Karpas-422 (cell line): ENCODE measurements at regions not wholly inside any gene's neighbourhood (a gene's known extent, or its start where the extent isn't known, plus 50 kb on each side); places are given as distances from the start of the nearest gene placed in this dataset.

Source experiments
- DNase-seq: peaks from one replicate; pipeline ENCODE4 v3.0.0-alpha.2; 2015
- H2AFZ ChIP-seq: fragments of 200-600 bp; sonication (generic); 2 replicates; pipeline ENCODE4 v1.6.1; 2014; ENCODE audit warnings: antibody characterized with exemption, low read length, mixed read lengths
- H3K27ac ChIP-seq: fragments of 200-600 bp; sonication (generic); 2 replicates; pipeline ENCODE4 v1.5.1; 2014; ENCODE audit warnings: mild to moderate bottlenecking, low read length, moderate library complexity
- H3K27me3 ChIP-seq: fragments of 200-600 bp; sonication (generic); 2 replicates; pipeline ENCODE4 v1.6.1; 2014; ENCODE audit warnings: low read length, mixed read lengths
- H3K36me3 ChIP-seq: fragments of 200-600 bp; sonication (generic); 2 replicates; pipeline ENCODE4 v1.6.1; 2014; ENCODE audit warnings: low read length, mixed read lengths; ENCODE audit not compliant: insufficient read depth
- H3K4me1 ChIP-seq: fragments of 200-600 bp; sonication (generic); 2 replicates; pipeline ENCODE4 v1.6.1; 2014; ENCODE audit warnings: mild to moderate bottlenecking, low read length, mixed read lengths
- H3K4me2 ChIP-seq: fragments of 200-600 bp; sonication (generic); 2 replicates; pipeline ENCODE4 v1.6.1; 2014; ENCODE audit warnings: low read length, low read depth, mild to moderate bottlenecking; ENCODE audit not compliant: poor library complexity, severe bottlenecking
- H3K4me3 ChIP-seq: fragments of 200-600 bp; sonication (generic); 2 replicates; pipeline ENCODE4 v1.5.1; 2014; ENCODE audit warnings: mild to moderate bottlenecking, antibody characterized with exemption, low read length, mixed read lengths
- H3K79me2 ChIP-seq: fragments of 200-600 bp; sonication (generic); 2 replicates; pipeline ENCODE4 v1.6.1; 2014; ENCODE audit warnings: mild to moderate bottlenecking, low read length, mixed read lengths
- H3K9ac ChIP-seq: fragments of 200-600 bp; sonication (generic); 2 replicates; pipeline ENCODE4 v1.6.0; 2014; ENCODE audit warnings: low read length
- H3K9me2 ChIP-seq: fragments of 200-600 bp; sonication (generic), shearing (Covaris generic); replicated peaks from 2 replicates; pipeline ENCODE4 v1.6.0; 2014; ENCODE audit warnings: mild to moderate bottlenecking, low read length, moderate library complexity; ENCODE audit not compliant: insufficient read depth
- H3K9me3 ChIP-seq: fragments of 300-700, 200-600 bp; sonication (generic); 2 replicates; pipeline ENCODE4 v1.6.1; 2014; ENCODE audit warnings: low read length, mixed read lengths
- H4K20me1 ChIP-seq: fragments of 200-600 bp; sonication (generic); 2 replicates; pipeline ENCODE4 v1.6.1; 2014; ENCODE audit warnings: mild to moderate bottlenecking, antibody characterized with exemption, low read length, low read depth; ENCODE audit not compliant: insufficient read depth

DNA sequence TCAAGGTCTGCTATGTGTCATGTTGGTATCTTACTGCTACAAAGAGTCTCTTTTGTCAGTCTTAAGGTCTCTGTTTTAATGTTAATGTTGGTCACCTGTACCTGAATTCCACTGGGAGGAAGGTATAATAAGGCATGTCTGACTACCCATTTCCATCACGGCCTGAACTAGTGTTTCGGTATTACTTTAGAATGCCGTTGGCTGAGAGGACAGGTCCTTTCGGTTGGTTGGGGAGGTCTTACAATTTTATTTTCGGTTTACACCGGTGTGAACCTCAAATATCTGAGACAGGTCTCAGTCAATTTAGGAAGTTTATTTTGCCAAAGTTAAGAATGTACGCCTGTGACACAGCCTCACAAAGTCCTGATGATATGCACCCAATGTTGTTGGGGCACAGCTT lies 154.9 kb upstream of the ABCA1 start:
- Histone ChIP-seq H3K4me2 (no peak overlapping the region), H2AFZ (no peak overlapping the region), H3K9me2 (no peaks in the 10 kb centered on the region), H3K9me3 (no peaks in the 10 kb centered on the region), H3K27me3 (no peaks in the 10 kb centered on the region), H3K4me1 (no peaks in the 10 kb centered on the region), H3K79me2 (no peaks in the 10 kb centered on the region), H3K9ac (no peak overlapping the region), H3K27ac (no peak overlapping the region), H3K36me3 (no peaks in the 10 kb centered on the region), H3K4me3 (no peak overlapping the region), H4K20me1 (no peaks in the 10 kb centered on the region)
- DNase-seq: no peak

DNA sequence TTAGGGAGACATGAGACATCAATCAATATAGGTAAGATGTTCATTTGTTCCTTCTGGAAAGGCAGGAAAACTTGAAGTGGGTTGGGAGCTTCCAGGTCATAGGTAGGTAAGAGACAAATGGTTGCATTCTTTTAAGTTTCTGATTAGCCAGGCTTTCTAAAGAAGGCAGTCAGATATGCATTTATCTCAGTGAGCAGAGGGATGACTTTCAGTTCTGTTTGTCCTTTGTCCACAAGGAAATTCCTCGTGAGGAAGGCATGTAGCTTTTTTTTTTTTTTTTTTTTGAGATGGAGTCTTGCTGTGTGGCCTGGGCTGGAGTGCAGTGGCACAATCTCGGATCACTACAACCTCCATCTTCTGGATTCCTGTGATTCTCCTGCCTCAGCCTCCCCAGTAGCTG lies 155.3 kb upstream of the ABCA1 start:
- Histone ChIP-seq H3K9ac (no peak overlapping the region), H4K20me1 (no peaks in the 10 kb centered on the region), H3K4me2 (no peak overlapping the region), H3K27me3 (no peaks in the 10 kb centered on the region), H3K27ac (no peak overlapping the region), H3K9me2 (no peaks in the 10 kb centered on the region), H3K4me1 (no peaks in the 10 kb centered on the region), H3K79me2 (no peaks in the 10 kb centered on the region), H3K4me3 (no peak overlapping the region), H3K9me3 (no peaks in the 10 kb centered on the region), H3K36me3 (no peaks in the 10 kb centered on the region), H2AFZ (no peak overlapping the region)
- DNase-seq: no peak

DNA sequence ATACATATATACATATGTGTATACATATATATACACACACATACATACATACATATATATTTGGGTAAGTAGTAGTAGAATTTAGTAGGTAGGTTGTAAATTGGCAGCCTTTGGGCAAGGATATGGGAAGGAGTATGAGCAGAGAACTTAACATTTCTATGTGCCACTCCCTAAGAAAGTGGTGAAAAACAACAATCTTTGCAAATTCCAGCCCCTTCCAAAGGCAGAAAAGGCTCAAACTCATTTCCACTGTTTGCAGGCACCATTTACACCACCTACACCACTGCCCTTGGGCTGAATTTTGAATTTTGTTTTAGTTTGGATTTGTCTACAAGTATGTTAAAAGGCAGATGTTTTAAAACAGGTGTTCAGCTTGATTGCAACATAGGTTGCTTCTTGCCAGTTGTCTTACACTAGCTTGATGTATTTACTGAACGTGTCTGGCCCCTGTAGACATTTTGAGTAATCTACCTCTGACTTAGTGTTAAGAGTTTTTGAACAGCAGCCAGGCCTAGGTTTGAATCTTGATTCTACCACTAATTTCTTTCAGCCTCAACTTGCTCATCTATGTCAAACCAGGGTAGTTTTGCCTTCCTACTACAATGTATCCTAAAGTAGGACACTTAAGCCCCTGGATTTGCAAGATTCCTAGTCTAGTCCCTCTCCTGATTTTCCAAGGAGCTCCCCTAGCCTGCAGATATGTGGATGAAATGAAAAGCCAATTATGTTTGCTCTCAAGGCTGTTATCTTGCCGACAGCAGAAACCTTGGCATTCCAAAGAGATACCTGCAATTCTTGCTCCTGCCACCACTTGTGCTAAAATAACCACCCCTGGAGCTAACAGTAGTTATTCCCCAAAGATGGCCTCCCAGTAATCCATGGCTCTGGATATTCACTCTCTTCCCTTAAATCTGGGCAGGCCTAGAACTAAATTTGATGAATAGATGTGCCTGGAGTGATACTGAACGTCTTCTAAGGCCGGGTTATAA lies 156.2 kb upstream of the SLC44A1 start:
- no peaks in the 10 kb centered on the region for H3K4me1 ChIP-seq
- no peak overlapping the region for H2AFZ ChIP-seq
- no peaks in the 10 kb centered on the region for H4K20me1 ChIP-seq
- no peaks in the 10 kb centered on the region for H3K27me3 ChIP-seq
- H3K79me2 ChIP-seq: no peaks in the 10 kb centered on the region
- H3K4me2 ChIP-seq: no peak overlapping the region
- H3K9me2 ChIP-seq: no peaks in the 10 kb centered on the region
- H3K27ac ChIP-seq: no peak overlapping the region
- no peak for DNase-seq
- no peaks in the 10 kb centered on the region for H3K36me3 ChIP-seq
- H3K9me3 ChIP-seq: no peaks in the 10 kb centered on the region
- no peak overlapping the region for H3K9ac ChIP-seq
- H3K4me3 ChIP-seq: no peak overlapping the region

DNA sequence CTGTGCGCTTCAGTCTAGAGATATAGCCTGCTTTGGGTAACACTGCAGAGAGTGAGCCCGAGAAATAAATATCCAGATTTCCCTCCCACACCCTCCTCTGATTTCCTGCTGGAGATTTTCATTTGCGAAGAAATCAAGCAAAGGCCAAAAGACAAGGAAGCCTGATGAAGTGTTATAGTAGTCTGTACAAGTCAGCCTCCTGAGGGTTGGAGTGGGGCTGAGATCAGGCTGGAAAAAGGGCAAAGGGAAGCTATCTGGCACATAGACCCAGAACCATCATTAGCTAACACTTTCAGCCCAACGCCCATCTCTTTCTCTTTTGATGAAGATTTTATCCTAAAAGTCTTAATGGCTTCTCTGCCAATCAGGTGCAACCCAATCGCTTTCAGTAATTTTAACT lies 154.6 kb upstream of the SLC44A1 start:
- Histone ChIP-seq H3K9ac (no peak overlapping the region), H4K20me1 (no peaks in the 10 kb centered on the region), H3K4me3 (no peak overlapping the region), H3K27me3 (no peaks in the 10 kb centered on the region), H3K4me1 (no peaks in the 10 kb centered on the region), H3K27ac (no peak overlapping the region), H3K9me3 (no peaks in the 10 kb centered on the region), H2AFZ (no peak overlapping the region), H3K79me2 (no peaks in the 10 kb centered on the region), H3K9me2 (no peaks in the 10 kb centered on the region), H3K4me2 (no peak overlapping the region), H3K36me3 (no peaks in the 10 kb centered on the region)
- DNase-seq: no peak

DNA sequence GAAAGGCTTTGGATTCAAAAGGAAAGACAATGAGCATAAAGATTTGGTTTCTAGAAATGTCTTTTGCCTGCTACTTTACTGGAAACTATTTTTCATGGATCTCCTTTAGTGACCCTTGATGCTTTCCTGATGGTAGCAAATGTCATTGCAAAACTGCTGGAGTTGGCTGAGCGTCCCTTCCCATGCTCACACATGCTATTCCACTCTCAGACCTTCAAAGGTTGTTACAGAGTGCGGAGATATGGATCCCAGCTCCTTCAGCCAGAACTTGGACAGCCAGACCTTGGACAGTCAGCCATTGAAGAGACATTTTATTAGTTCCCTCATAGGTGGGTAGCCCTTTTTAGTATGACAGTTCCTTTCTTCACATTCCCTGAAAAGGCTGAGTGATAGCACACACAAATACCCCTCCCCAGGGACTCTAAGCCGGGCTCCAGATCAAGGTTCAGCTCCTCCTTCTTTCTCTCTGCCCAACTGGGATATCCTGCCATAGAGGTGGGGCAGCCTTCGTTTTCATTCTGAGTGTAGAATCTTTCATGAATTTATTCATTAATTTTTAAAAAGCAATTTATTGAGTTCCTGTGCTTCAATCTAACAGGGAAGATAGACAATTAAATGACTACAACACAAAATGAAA lies 153.3 kb upstream of the SLC44A1 start:
- Histone ChIP-seq H3K9ac (no peak overlapping the region), H4K20me1 (no peaks in the 10 kb centered on the region), H3K4me3 (no peak overlapping the region), H3K27ac (no peak overlapping the region), H3K9me3 (no peaks in the 10 kb centered on the region), H3K36me3 (no peaks in the 10 kb centered on the region), H3K4me1 (no peaks in the 10 kb centered on the region), H2AFZ (no peak overlapping the region), H3K27me3 (no peaks in the 10 kb centered on the region), H3K4me2 (no peak overlapping the region), H3K79me2 (no peaks in the 10 kb centered on the region), H3K9me2 (no peaks in the 10 kb centered on the region)
- DNase-seq: no peak

DNA sequence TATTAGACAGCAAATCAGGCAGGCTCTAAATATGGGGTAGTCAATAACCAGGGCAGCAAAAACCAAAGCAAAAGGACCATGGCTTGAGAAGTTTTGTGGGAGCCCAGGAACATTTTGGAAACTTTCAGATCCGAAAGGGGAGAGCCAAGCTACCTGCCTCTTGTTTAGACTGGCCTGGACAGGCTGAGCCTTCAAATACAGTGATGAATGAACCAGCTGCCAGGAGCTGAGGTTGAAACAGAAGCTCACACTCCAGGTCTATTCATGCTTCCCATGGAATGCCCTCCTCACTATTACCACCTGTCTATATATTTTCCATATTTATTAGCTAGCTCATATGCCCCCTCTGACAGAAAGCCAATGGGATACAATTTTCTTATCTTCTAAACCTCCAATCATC lies 150.8 kb upstream of the SLC44A1 start:
- H3K27ac ChIP-seq: no peak overlapping the region
- no peaks in the 10 kb centered on the region for H3K79me2 ChIP-seq
- H3K9me3 ChIP-seq: no peaks in the 10 kb centered on the region
- H3K4me1 ChIP-seq: no peaks in the 10 kb centered on the region
- H3K9ac ChIP-seq: no peak overlapping the region
- no peaks in the 10 kb centered on the region for H3K9me2 ChIP-seq
- H3K4me2 ChIP-seq: no peak overlapping the region
- DNase-seq: no peak
- H3K27me3 ChIP-seq: no peaks in the 10 kb centered on the region
- no peak overlapping the region for H2AFZ ChIP-seq
- H4K20me1 ChIP-seq: no peaks in the 10 kb centered on the region
- no peaks in the 10 kb centered on the region for H3K36me3 ChIP-seq
- H3K4me3 ChIP-seq: no peak overlapping the region

DNA sequence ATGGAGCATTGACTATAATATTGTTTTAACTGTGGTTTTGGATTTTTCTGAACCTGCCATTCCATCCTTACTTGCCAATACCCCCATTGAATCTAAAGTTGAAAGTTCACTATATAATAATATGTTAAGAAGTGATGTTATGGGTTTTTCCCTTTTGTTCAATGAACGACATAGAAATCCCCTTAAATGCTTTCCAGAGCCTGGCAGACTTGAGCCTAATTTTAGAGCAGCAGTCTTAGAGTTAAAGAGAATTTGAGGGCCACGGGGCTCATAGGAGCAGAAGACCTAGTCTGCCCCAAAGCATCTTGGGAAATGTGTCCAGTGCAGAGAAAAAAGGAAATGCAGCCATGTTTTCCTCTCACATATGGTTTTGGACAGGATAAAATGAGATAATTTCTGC lies 146.1 kb upstream of the SLC44A1 start:
- no peaks in the 10 kb centered on the region for H3K79me2 ChIP-seq
- H2AFZ ChIP-seq: no peak overlapping the region
- H3K27ac ChIP-seq: no peak overlapping the region

DNA sequence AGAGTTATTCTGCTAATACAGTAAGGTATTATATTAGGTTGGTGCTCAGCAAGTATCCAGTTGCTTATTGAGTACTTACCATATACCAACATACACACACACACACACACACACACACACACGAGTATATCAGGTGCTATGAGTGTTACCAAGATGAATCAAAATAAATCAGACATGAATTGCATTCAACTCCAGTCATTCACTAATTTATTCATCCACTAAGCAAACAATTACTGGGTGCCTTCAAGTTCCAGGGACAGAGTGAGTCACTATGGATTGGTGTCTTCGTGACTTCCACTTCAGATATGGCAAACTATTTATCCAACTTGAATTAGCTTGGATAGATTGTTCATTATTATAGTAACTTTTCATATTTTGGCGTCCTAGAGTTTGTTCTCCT lies 140.7 kb upstream of the SLC44A1 start:
- H3K4me2 ChIP-seq: no peak overlapping the region
- no peak overlapping the region for H3K9ac ChIP-seq
- no peak overlapping the region for H3K27ac ChIP-seq
- no peaks in the 10 kb centered on the region for H3K9me3 ChIP-seq
- H3K79me2 ChIP-seq: no peaks in the 10 kb centered on the region
- H2AFZ ChIP-seq: no peak overlapping the region
- H3K9me2 ChIP-seq: no peaks in the 10 kb centered on the region
- no peaks in the 10 kb centered on the region for H3K36me3 ChIP-seq
- H3K4me1 ChIP-seq: no peaks in the 10 kb centered on the region
- DNase-seq: no peak
- H3K4me3 ChIP-seq: no peak overlapping the region
- H3K27me3 ChIP-seq: no peaks in the 10 kb centered on the region
- no peaks in the 10 kb centered on the region for H4K20me1 ChIP-seq

More for the DNA sequence above, 146.1 kb upstream of the SLC44A1 start:
- no peak for DNase-seq
- no peak overlapping the region for H3K4me3 ChIP-seq
- no peaks in the 10 kb centered on the region for H3K4me1 ChIP-seq
- no peaks in the 10 kb centered on the region for H4K20me1 ChIP-seq
- H3K36me3 ChIP-seq: no peaks in the 10 kb centered on the region
- H3K9me2 ChIP-seq: no peaks in the 10 kb centered on the region
- no peak overlapping the region for H3K9ac ChIP-seq
- no peaks in the 10 kb centered on the region for H3K9me3 ChIP-seq
- H3K4me2 ChIP-seq: no peak overlapping the region
- no peaks in the 10 kb centered on the region for H3K27me3 ChIP-seq
